ENCODE measurements at regions not wholly inside any gene's neighbourhood (a gene's known extent, or its start where the extent isn't known, plus 50 kb on each side); places are given as distances from the start of the nearest gene placed in this dataset.

- TF ChIP-seq SIN3A (conservative IDR thresholded peaks at IDR 0.05 in 1 of 2, IDR thresholded peaks at IDR 0.05 in 1 of 2; ENCODE audit: low read depth in 1 of 2, low read length in 2 of 2) (no peak), MAFK (IDR thresholded peaks at IDR 0.05; ENCODE audit: low read depth, low read length) (no peak), FOSL1 (IDR thresholded peaks at IDR 0.05; ENCODE audit: insufficient read depth, low read depth, low read length) (no peak), TAF1 (IDR thresholded peaks at IDR 0.05; ENCODE audit: low read depth, low read length) (no peak), CEBPB (IDR thresholded peaks at IDR 0.05; ENCODE audit: low read depth, low read length) (no peak), SIRT6 (IDR thresholded peaks at IDR 0.05; ENCODE audit: low read length) (no peak), E2F6 (IDR thresholded peaks at IDR 0.05) (no peak)
These were observed 484.5 kb downstream of the KCNJ2 start (continued) for GRCh38 chr17:70653850-70654249.
